ENCODE measurements at regions not wholly inside any gene's neighbourhood (a gene's known extent, or its start where the extent isn't known, plus 50 kb on each side); places are given as distances from the start of the nearest gene placed in this dataset.

GRCh38 chr1:113223040-113223439, 150.0 kb downstream of the LRIG2 start:
- TF ChIP-seq CTCF (conservative IDR thresholded peaks at IDR 0.05): no peak
- H3K27ac ChIP-seq: no peak overlapping the region

- H3K27ac ChIP-seq: no peak overlapping the region
- no peak for TF ChIP-seq CTCF (conservative IDR thresholded peaks at IDR 0.05)
These were observed 150.5 kb downstream of the LRIG2 start for GRCh38 chr1:113223546-113223945.

GRCh38 chr1:113226148-113226547, 153.2 kb downstream of the LRIG2 start:
- TF ChIP-seq CTCF (conservative IDR thresholded peaks at IDR 0.05): no peak
- H3K27ac ChIP-seq: no peak overlapping the region

- H3K27ac ChIP-seq: no peak overlapping the region
- no peak for TF ChIP-seq CTCF (conservative IDR thresholded peaks at IDR 0.05)
These were observed 158.4 kb upstream of the MAGI3 start for GRCh38 chr1:113231866-113232265.

- no peak for TF ChIP-seq CTCF (conservative IDR thresholded peaks at IDR 0.05)
- H3K27ac ChIP-seq: no peak overlapping the region
These were observed 156.9 kb upstream of the MAGI3 start for GRCh38 chr1:113233441-113233840.

GRCh38 chr1:113241237-113241636, 149.1 kb upstream of the MAGI3 start:
- no peak for TF ChIP-seq CTCF (conservative IDR thresholded peaks at IDR 0.05)
- H3K27ac ChIP-seq: 0 out of 2 replicates have a peak overlapping the region, but pooled peaks have one; percentile 4

- TF ChIP-seq CTCF (conservative IDR thresholded peaks at IDR 0.05): no peak
These were observed 147.8 kb upstream of the MAGI3 start for GRCh38 chr1:113242481-113242880.

GRCh38 chr1:113243529-113243928, 146.8 kb upstream of the MAGI3 start:
- no peak overlapping the region for H3K27ac ChIP-seq
- TF ChIP-seq CTCF (conservative IDR thresholded peaks at IDR 0.05): no peak

More at GRCh38 chr1:113242481-113242880, 147.8 kb upstream of the MAGI3 start:
- H3K27ac ChIP-seq: peak overlapping the region; percentile 47
